NCI-H526 treated with DMSO at 0.1 percent for 48 hours (cell line): ENCODE measurements at regions not wholly inside any gene's neighbourhood (a gene's known extent, or its start where the extent isn't known, plus 50 kb on each side); places are given as distances from the start of the nearest gene placed in this dataset.

Experiments used
- DNase-seq: peaks from one replicate; lab custom pipeline; 2025; lab: John Stamatoyannopoulos, UW

- DNase-seq = no peak
These were observed 100.2 kb downstream of the GGTLC2 start for GRCh38 chr22:22744412-22745224.

GRCh38 chr22:22745225-22746060 lies 101.0 kb downstream of the GGTLC2 start:
- DNase-seq = no peak

DNA sequence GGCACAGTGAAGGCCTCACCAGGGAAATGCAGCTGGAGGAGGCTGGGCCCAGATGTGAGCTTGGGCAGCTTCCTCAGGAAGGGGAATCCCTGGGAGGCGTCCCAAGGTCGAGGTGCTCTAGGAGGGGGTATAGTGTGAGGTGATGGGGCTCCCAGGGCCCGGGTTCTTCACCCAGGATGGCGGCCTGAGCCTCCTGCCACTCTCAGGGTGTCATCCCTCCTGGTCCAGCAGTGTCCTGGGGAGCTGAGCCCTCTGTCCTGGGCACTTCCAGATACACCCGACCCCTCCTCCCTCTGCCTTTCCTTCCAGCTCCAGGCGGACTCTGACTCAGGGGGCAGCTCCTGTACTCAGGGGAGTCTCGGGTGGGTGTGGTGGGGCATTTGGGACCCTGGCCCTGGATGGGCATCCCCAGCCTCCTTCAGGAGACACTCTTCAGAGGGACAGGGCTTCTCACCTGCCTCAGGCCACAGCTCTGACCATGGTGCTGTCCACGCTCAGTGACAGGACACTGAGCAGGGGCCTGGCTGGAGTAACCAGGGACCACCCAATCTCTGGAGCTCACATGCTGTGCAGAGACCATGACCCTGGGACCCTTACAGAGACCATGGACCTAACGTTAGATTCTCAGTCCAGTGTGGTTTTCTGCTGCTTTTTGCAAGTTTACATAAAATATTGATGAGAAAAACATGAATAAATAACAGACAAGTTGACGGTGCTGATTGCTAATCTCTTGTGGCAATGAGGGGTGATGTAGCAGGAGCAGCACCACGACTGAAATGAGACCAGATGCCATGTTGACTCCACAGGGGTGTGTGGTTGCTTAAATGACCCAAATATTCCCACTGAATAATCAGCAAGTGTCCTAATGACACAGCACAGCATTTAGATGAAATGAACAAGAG lies 101.9 kb downstream of the GGTLC2 start:
- no peak for DNase-seq

DNA sequence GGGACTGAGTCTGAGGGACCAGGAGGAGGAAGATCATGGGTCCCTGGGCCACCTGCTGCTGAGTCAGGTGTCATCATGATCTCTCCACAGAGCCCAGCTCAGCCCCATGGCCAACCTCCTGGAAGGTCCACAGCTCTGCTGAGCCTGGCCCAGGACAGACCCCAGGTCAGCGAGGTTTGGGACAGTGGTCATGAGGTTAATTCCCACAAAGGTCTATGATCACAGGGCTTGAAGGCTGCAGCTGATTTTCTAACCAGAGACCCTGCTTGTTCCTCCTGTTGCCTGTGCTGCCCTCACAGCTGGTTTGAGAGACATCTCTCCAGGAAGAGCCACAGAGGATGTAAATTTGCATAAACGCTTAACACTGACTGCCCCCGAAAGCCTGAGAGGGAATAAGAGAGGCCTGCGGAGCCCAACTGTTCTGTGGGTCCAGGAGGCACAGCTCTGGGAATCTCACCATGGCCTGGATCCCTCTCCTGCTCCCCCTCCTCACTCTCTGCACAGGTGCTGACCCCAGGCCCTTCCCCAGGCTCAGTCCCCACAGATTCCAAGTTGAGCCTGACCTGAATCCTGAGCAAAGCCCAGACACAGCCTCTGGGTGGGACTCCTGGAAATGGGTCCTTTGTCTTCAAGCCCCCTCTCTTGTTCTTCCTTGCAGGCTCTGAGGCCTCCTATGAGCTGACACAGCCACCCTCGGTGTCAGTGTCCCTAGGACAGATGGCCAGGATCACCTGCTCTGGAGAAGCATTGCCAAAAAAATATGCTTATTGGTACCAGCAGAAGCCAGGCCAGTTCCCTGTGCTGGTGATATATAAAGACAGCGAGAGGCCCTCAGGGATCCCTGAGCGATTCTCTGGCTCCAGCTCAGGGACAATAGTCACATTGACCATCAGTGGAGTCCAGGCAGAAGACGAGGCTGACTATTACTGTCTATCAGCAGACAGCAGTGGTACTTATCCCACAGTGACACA lies 102.8 kb downstream of the GGTLC2 start:
- DNase-seq = peak; percentile 10

- no peak for DNase-seq
These were observed 103.9 kb downstream of the GGTLC2 start for GRCh38 chr22:22748297-22748743.

DNA sequence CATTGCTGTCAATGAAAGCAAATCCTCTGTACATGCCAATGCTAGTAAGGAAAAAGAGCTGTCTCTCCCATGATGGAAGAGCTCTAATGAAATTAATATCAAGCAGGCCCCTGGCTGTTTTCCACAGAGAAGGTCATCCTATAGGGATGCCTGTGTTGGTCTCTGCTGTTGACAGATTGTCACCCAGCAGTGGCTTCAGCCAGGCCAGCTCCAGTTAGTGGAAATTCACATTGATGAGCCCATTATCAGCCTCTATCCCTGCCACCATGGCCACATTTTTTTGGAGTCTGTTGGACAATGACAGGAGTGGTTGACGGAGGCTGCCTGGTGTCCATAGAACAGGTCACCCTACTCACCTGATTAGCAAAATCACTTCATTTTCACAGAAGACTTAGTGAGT lies 104.3 kb downstream of the GGTLC2 start:
- DNase-seq = no peak

GRCh38 chr22:22749167-22749758 lies 104.8 kb downstream of the GGTLC2 start:
- no peak for DNase-seq

- no peak for DNase-seq
These were observed 106.1 kb downstream of the GGTLC2 start for GRCh38 chr22:22750335-22751042.

GRCh38 chr22:22751043-22751603 lies 106.7 kb downstream of the GGTLC2 start:
- DNase-seq = no peak

DNA sequence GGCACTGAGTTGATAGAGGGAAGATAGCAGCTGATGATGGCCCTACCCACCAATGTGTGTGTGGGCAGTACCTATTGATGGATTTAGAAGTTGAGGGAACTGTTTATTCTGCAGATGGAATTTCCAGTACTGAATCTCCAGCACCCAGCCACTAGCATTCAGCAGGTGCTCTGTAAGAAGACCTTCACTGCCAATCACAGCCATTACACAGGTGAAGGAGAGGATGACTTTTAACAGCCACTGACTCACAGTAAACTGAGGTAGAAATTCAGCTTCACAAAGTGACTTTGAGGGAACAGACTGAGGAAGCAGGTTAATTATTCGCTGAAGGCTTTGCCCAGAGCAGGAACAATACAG lies 107.8 kb downstream of the GGTLC2 start:
- DNase-seq = no peak

- no peak for DNase-seq
These were observed 108.4 kb downstream of the GGTLC2 start for GRCh38 chr22:22752556-22753477.

DNA sequence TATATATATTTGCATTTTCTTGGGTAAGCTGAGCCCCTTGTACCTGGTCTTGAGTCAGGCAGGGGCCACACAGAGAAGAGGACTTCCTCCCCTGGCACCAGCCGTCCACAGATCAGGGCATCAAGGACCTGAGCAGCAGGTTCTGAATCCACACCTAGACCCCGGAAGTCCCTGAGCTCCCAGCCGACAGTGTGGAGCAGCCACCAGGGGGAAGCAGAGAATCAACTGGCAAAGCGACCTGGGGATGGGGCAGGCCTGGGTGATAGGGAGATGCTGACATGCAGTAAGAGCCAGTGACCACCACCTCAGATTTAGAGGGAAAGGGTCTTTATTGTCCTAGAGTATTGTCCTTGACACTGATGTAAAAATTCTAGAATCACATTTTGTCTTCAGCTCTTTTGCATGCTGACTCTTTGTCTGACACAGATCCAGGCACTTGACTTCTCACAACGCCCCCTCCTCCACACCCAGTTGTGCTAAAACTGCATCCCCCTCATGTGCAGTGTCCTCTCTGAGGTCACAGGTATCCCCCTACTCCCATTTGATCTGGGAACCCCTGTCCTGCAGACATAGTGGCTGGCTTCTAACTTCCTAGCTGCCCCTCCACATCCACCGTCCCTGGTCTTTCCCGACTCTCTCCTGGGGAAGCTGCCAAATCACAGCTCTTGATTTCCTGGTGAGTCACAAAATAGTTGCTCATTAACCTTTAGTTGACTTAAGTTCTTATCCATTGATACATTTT lies 109.3 kb downstream of the GGTLC2 start:
- no peak for DNase-seq

GRCh38 chr22:22754268-22754657 lies 109.8 kb downstream of the GGTLC2 start:
- DNase-seq = no peak

GRCh38 chr22:22754961-22755777 lies 110.8 kb downstream of the GGTLC2 start:
- no peak for DNase-seq

- no peak for DNase-seq
These were observed 111.3 kb downstream of the GGTLC2 start for GRCh38 chr22:22755778-22756100.

DNA sequence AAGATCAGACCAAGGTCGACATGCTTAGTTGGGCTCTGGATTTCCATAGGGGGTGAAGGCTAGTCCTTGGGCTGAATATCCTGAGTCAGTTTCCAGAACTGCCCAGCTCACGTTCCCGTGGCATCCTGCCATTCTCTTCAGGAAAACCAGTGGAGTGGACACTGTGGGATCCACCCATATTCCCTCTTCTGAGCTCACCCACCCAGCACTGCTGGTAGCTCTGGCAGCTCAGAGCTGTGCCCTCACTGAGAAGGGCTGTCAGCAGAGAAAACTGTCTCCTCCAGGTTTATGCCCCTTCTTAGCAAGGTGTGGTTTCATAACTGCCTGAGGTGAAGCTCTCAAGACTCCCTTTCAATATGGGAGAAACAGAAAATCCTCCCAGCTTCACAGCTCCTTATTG lies 111.7 kb downstream of the GGTLC2 start:
- DNase-seq = no peak
